ENCODE measurements at regions not wholly inside any gene's neighbourhood (a gene's known extent, or its start where the extent isn't known, plus 50 kb on each side); places are given as distances from the start of the nearest gene placed in this dataset.

- no peak for DNase-seq
Observed at GRCh38 chr11:19459240-19459639, 218.5 kb upstream of the E2F8 start.

GRCh38 chr11:19458721-19459120 is 218.0 kb upstream of the E2F8 start:
- no peak for DNase-seq

- DNase-seq: no peak
Observed at GRCh38 chr11:19458231-19458630, 217.5 kb upstream of the E2F8 start.

- DNase-seq: no peak
Observed at GRCh38 chr11:19455731-19456130, 215.0 kb upstream of the E2F8 start.

GRCh38 chr11:19453651-19454257 is 213.0 kb upstream of the E2F8 start:
- no peak for DNase-seq

- DNase-seq: no peak
Observed at GRCh38 chr11:19451609-19452008, 210.9 kb upstream of the E2F8 start.

GRCh38 chr11:19450282-19450681 is 209.5 kb upstream of the E2F8 start:
- no peak for DNase-seq

GRCh38 chr11:19448651-19449050 is 207.9 kb upstream of the E2F8 start:
- no peak for DNase-seq

- no peak for DNase-seq
Observed at GRCh38 chr11:19447150-19447566, 206.4 kb upstream of the E2F8 start.

GRCh38 chr11:19445771-19446170 is 205.0 kb upstream of the E2F8 start:
- DNase-seq: no peak

GRCh38 chr11:19444231-19444630 is 203.5 kb upstream of the E2F8 start:
- DNase-seq: no peak

- DNase-seq: no peak
Observed at GRCh38 chr11:19442554-19442910, 201.8 kb upstream of the E2F8 start.

- peak; percentile 77 for DNase-seq
Observed at GRCh38 chr11:19441752-19442553, 201.2 kb upstream of the E2F8 start.

- DNase-seq: no peak
Observed at GRCh38 chr11:19441288-19441687, 200.5 kb upstream of the E2F8 start.

GRCh38 chr11:19437760-19438159 is 197.0 kb upstream of the E2F8 start:
- DNase-seq: no peak

GRCh38 chr11:19436932-19437331 is 196.2 kb upstream of the E2F8 start:
- DNase-seq: no peak

GRCh38 chr11:19435306-19435989 is 194.7 kb upstream of the E2F8 start:
- no peak for DNase-seq

- DNase-seq: no peak
Observed at GRCh38 chr11:19433791-19434190, 193.0 kb upstream of the E2F8 start.

GRCh38 chr11:19433367-19433766 is 192.6 kb upstream of the E2F8 start:
- no peak for DNase-seq

GRCh38 chr11:19432370-19433061 is 191.8 kb upstream of the E2F8 start:
- DNase-seq: no peak

GRCh38 chr11:19430754-19431398 is 190.1 kb upstream of the E2F8 start:
- DNase-seq: no peak

GRCh38 chr11:19430346-19430745 is 189.6 kb upstream of the E2F8 start:
- DNase-seq: no peak

Data from hematopoietic multipotent progenitor cell treated with erythropoietin and hydrocortisone succinate and interleukin-3 and kit ligand, for 4 days (in vitro differentiated cells).